ENCODE measurements at regions not wholly inside any gene's neighbourhood (a gene's known extent, or its start where the extent isn't known, plus 50 kb on each side); places are given as distances from the start of the nearest gene placed in this dataset.

- DNase-seq (ENCODE audit: low read depth, low spot score): no peak
These were observed 514.3 kb upstream of the JARID2 start for GRCh38 chr6:14731611-14732010.

- DNase-seq (ENCODE audit: low read depth, low spot score): no peak
These were observed 513.5 kb upstream of the JARID2 start for GRCh38 chr6:14732226-14732843.

- peak; percentile 31 for DNase-seq (ENCODE audit: low read depth, low spot score)
These were observed 512.8 kb upstream of the JARID2 start for GRCh38 chr6:14732844-14733757.

GRCh38 chr6:14734052-14734415 is 511.8 kb upstream of the JARID2 start:
- DNase-seq (ENCODE audit: low read depth, low spot score): no peak

GRCh38 chr6:14734416-14735340 is 511.2 kb upstream of the JARID2 start:
- DNase-seq (ENCODE audit: low read depth, low spot score): no peak

- DNase-seq (ENCODE audit: low read depth, low spot score): no peak
These were observed 509.8 kb upstream of the JARID2 start for GRCh38 chr6:14735956-14736486.

- DNase-seq (ENCODE audit: low read depth, low spot score): no peak
These were observed 509.3 kb upstream of the JARID2 start for GRCh38 chr6:14736554-14736953.

- no peak for DNase-seq (ENCODE audit: low read depth, low spot score)
These were observed 507.4 kb upstream of the JARID2 start for GRCh38 chr6:14738497-14738896.

- DNase-seq (ENCODE audit: low read depth, low spot score): no peak
These were observed 506.9 kb upstream of the JARID2 start for GRCh38 chr6:14738933-14739332.

GRCh38 chr6:14739827-14740226 is 506.0 kb upstream of the JARID2 start:
- no peak for DNase-seq (ENCODE audit: low read depth, low spot score)

GRCh38 chr6:14742171-14742570 is 503.7 kb upstream of the JARID2 start:
- DNase-seq (ENCODE audit: low read depth, low spot score): no peak

GRCh38 chr6:14742680-14743079 is 503.2 kb upstream of the JARID2 start:
- DNase-seq (ENCODE audit: low read depth, low spot score): no peak

GRCh38 chr6:14743144-14743473 is 502.8 kb upstream of the JARID2 start:
- no peak for DNase-seq (ENCODE audit: low read depth, low spot score)

GRCh38 chr6:14743474-14744211 is 502.2 kb upstream of the JARID2 start:
- DNase-seq (ENCODE audit: low read depth, low spot score): peak; percentile 36

GRCh38 chr6:14744212-14744556 is 501.7 kb upstream of the JARID2 start:
- DNase-seq (ENCODE audit: low read depth, low spot score): no peak

- DNase-seq (ENCODE audit: low read depth, low spot score): no peak
These were observed 499.6 kb upstream of the JARID2 start for GRCh38 chr6:14746139-14746837.

GRCh38 chr6:14747881-14748520 is 497.9 kb upstream of the JARID2 start:
- no peak for DNase-seq (ENCODE audit: low read depth, low spot score)

- DNase-seq (ENCODE audit: low read depth, low spot score): no peak
These were observed 497.2 kb upstream of the JARID2 start for GRCh38 chr6:14748679-14749078.

- DNase-seq (ENCODE audit: low read depth, low spot score): no peak
These were observed 495.7 kb upstream of the JARID2 start for GRCh38 chr6:14750059-14750661.

- no peak for DNase-seq (ENCODE audit: low read depth, low spot score)
These were observed 494.2 kb upstream of the JARID2 start for GRCh38 chr6:14751645-14752175.
